ENCODE measurements at regions not wholly inside any gene's neighbourhood (a gene's known extent, or its start where the extent isn't known, plus 50 kb on each side); places are given as distances from the start of the nearest gene placed in this dataset.

- in situ Hi-C loops (cut with MboI; ENCODE audit: low sequenced_read_pairs, unreplicated experiment), result no loop called here
- no peak for DNase-seq (ENCODE audit: low spot score)
- TF ChIP-seq CTCF (IDR thresholded peaks at IDR 0.05; ENCODE audit: borderline replicate concordance, control extremely low read depth, extremely low read depth, insufficient read depth, missing control alignments), result no peak
These were observed 98.9 kb upstream of the SH3BP4 start for GRCh38 chr2:234852941-234853340.

- TF ChIP-seq CTCF (IDR thresholded peaks at IDR 0.05; ENCODE audit: borderline replicate concordance, control extremely low read depth, extremely low read depth, insufficient read depth, missing control alignments), result no peak
- no peak for DNase-seq (ENCODE audit: low spot score)
- in situ Hi-C loops (cut with MboI; ENCODE audit: low sequenced_read_pairs, unreplicated experiment), result no loop called here
These were observed 99.8 kb upstream of the SH3BP4 start for GRCh38 chr2:234852035-234852434.

- no peak for DNase-seq (ENCODE audit: low spot score)
- in situ Hi-C loops (cut with MboI; ENCODE audit: low sequenced_read_pairs, unreplicated experiment), result no loop called here
- TF ChIP-seq CTCF (IDR thresholded peaks at IDR 0.05; ENCODE audit: borderline replicate concordance, control extremely low read depth, extremely low read depth, insufficient read depth, missing control alignments), result no peak
These were observed 100.4 kb upstream of the SH3BP4 start for GRCh38 chr2:234851451-234851850.

- in situ Hi-C loops (cut with MboI; ENCODE audit: low sequenced_read_pairs, unreplicated experiment), result no loop called here
- no peak for TF ChIP-seq CTCF (IDR thresholded peaks at IDR 0.05; ENCODE audit: borderline replicate concordance, control extremely low read depth, extremely low read depth, insufficient read depth, missing control alignments)
- no peak for DNase-seq (ENCODE audit: low spot score)
These were observed 101.0 kb upstream of the SH3BP4 start for GRCh38 chr2:234850818-234851217.

- no peak for TF ChIP-seq CTCF (IDR thresholded peaks at IDR 0.05; ENCODE audit: borderline replicate concordance, control extremely low read depth, extremely low read depth, insufficient read depth, missing control alignments)
These were observed 102.1 kb upstream of the SH3BP4 start for GRCh38 chr2:234849678-234850077.

GRCh38 chr2:234848578-234848977, 103.2 kb upstream of the SH3BP4 start:
- TF ChIP-seq CTCF (IDR thresholded peaks at IDR 0.05; ENCODE audit: borderline replicate concordance, control extremely low read depth, extremely low read depth, insufficient read depth, missing control alignments), result no peak
- in situ Hi-C loops (cut with MboI; ENCODE audit: low sequenced_read_pairs, unreplicated experiment), result no loop called here
- DNase-seq (ENCODE audit: low spot score), result no peak

More at GRCh38 chr2:234849678-234850077, 102.1 kb upstream of the SH3BP4 start:
- in situ Hi-C loops (cut with MboI; ENCODE audit: low sequenced_read_pairs, unreplicated experiment), result no loop called here
- no peak for DNase-seq (ENCODE audit: low spot score)

- no peak for DNase-seq (ENCODE audit: low spot score)
- no peak for TF ChIP-seq CTCF (IDR thresholded peaks at IDR 0.05; ENCODE audit: borderline replicate concordance, control extremely low read depth, extremely low read depth, insufficient read depth, missing control alignments)
- in situ Hi-C loops (cut with MboI; ENCODE audit: low sequenced_read_pairs, unreplicated experiment), result no loop called here
These were observed 104.2 kb upstream of the SH3BP4 start for GRCh38 chr2:234847639-234848038.

Data from GM13976 (cell line).